ENCODE measurements at regions not wholly inside any gene's neighbourhood (a gene's known extent, or its start where the extent isn't known, plus 50 kb on each side); places are given as distances from the start of the nearest gene placed in this dataset.

DNA sequence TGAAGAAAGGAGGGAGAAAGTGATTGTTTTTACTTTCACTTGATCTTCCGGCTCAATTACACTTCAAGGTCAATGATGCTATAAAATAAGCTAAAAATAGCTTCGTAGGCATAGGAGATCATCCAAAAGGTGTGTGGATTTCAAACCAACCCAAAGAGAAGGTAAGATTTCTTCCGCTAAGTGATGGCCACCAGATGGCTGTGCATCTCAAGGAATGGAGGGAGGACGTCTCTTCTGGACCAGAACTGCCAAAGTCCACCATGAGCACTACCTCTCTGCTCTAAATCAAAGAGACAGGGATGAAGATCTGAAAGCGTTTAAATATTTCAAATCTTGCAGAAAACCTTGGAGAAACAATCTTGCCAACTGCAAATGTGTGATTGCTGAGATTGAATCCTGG, 199.1 kb upstream of the ZPLD1 start:
- TF ChIP-seq POLR2A (IDR thresholded peaks at IDR 0.05) = no peak
- TF ChIP-seq, protein P1, sequence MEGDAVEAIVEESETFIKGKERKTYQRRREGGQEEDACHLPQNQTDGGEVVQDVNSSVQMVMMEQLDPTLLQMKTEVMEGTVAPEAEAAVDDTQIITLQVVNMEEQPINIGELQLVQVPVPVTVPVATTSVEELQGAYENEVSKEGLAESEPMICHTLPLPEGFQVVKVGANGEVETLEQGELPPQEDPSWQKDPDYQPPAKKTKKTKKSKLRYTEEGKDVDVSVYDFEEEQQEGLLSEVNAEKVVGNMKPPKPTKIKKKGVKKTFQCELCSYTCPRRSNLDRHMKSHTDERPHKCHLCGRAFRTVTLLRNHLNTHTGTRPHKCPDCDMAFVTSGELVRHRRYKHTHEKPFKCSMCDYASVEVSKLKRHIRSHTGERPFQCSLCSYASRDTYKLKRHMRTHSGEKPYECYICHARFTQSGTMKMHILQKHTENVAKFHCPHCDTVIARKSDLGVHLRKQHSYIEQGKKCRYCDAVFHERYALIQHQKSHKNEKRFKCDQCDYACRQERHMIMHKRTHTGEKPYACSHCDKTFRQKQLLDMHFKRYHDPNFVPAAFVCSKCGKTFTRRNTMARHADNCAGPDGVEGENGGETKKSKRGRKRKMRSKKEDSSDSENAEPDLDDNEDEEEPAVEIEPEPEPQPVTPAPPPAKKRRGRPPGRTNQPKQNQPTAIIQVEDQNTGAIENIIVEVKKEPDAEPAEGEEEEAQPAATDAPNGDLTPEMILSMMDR (IDR thresholded peaks at IDR 0.05) = no peak
